Activated T-cell treated with anti-CD3 and anti-CD28 coated beads, Interleukin-2, amount 50 U/mL, for 48 hours (primary cell): ENCODE measurements at regions not wholly inside any gene's neighbourhood (a gene's known extent, or its start where the extent isn't known, plus 50 kb on each side); places are given as distances from the start of the nearest gene placed in this dataset.

Experiments used
- DNase-seq, 2 experiments: peaks; one replicate each; pipeline ENCODE4 v3.0.0-alpha.2; 2020

DNA sequence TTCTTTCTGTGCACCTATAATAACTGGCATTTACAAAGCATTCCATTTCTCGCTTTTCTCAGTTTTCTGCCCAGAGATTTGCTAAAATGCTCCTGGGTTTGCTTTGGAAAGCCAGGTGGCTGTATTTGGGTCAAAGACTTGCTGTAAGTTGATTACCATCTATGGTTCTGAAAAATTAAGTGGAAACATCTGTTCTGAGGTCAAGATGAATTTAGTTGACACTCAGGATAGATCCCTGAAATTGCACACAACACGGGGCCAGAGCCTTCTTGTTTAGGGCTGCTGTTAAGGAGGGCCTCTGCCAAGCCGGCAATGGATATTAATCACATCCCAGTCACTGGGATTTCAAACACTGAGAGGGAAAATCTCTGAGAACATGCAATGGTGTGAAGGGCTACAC is 111.6 kb upstream of the GLI3 start:
- no peak for DNase-seq

DNA sequence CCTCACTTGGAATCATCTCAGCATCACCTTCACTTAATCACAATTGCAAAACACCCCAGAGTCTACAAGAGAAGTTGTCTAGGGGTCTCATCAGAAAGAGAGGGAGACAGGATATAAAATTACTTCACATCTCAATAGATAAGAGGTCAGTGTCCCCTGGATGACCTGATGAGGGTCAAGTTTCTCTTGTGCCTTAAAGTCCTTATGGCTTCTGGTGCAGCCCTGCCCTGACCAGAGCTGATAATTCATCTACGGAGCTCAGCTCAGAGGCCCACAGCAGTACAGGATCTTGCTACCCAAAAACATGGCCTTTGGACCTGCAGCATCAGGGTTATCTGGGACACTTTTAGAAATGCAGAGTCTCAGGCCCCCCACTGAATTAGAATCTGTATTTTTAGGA is 111.1 kb upstream of the GLI3 start:
- DNase-seq = no peak

DNA sequence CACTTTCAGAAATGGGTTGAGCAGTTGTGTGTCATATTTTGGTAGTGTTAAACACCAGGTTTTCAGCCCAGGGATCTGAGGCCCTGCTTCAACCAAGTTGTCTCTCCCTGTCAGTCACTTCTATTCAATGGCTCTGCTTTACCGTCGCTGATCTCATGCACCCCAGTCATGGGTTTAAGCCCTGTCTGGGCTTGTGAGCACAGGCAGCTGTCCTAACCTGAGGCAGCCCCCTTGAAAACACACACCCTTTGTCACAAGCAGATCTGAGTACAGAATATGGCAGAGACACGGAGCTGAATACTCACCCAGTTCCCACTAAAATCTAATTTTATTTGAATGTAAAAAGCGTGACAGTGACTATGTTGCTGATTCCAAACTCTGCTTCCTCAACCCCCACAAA is 110.6 kb upstream of the GLI3 start:
- DNase-seq = no peak

DNA sequence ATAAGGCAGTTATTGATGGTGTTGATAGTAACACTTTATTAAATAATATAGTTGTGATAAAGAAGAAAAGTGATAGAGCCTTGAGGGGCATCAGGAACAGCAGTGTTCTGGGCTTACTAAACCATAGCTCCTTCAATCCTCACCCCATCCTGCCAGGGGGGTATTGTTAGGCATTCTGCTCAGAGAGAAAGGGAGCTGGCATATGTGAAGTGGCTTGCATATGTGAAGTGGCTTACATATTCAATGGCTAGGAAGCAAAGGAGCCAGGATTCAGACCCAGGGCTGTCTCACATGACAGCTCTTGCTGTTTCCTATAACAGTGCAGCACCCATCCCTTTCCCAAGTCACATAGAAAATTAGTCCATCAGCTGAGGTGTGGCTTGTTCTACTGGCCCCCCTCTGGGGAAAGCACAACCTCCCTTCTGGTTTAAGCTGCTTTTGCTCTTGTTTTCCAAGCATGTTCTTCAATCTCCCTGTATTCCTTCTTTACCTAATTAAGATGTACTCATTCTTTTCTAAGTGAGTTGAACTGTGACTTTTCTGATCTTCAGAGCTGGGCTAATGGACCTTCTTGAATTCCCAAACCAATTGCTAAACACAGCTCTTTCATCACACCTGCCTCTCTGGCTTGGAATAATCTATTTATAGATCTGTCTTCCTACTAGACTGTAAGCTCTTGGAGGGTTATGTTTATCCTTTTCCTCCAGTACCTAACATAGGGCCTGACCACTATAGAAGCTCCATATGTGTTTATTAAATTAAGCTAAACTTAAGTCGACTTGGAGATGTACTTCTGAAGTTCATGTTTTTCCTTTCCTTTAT is 108.7 kb upstream of the GLI3 start:
- no peak for DNase-seq

DNA sequence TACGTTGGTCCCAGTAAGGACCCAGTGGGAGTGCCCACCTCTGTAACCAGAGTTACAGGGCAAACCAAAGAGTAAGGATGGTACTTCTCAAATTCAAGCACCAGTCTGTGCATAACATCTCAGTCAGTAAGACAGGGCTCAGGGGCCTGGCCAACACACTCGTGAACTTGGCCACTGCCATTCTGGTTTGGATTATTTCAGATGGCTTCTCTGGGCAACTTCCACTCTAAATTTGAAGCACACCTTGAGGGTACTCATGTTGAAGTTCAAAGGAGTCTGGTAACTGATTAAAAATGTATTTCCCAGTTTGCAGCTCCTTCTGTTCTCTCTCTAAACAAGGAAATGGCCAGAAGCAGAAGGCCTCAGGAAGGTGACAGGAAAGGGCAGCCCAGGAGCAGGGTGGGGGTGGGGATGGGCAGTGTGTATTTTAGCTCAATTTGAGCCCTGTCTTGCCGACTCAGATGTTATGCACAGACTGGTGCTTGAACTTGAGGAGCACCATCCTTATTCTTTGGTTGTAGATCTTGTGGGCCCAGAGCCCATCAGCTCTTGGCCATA is 107.3 kb upstream of the GLI3 start:
- no peak for DNase-seq

DNA sequence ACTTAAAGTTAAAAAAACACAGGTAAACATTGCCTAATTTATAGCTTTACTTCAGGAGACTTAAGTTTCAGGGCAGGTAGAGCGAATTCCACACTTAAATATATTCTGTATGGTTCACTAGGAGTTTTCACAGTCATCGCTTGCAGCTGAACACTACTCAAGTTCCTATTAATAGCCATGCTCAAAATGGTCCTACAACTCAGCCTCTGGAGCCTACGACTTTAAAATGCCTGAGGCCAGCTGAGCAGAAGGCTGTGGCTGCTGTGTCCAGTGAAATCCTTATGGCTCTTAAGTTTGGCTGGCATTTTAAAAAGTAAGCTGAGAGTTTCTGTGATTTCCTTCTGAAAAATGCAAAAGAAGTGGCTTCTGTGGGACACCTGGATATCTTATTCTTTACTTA is 105.4 kb upstream of the GLI3 start:
- DNase-seq = no peak

DNA sequence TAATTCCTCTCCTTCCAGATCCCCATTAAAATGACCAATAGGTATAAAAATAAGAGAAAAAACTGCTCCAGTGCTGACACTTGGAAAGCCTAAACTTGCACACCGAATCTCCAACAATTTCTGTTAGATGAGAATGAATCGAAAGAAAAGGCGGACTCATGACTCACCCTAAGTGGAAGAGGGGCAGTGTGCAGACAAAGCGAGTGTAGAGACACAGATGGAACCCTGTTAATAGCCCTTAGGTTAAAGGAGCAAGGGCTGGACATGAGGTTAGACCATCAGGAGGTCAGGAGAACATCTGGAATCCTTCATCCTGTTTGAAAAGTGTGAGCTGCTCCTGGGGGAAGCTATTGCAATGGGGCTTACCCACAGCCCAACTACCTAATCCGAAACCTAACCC is 103.4 kb upstream of the GLI3 start:
- no peak for DNase-seq

DNA sequence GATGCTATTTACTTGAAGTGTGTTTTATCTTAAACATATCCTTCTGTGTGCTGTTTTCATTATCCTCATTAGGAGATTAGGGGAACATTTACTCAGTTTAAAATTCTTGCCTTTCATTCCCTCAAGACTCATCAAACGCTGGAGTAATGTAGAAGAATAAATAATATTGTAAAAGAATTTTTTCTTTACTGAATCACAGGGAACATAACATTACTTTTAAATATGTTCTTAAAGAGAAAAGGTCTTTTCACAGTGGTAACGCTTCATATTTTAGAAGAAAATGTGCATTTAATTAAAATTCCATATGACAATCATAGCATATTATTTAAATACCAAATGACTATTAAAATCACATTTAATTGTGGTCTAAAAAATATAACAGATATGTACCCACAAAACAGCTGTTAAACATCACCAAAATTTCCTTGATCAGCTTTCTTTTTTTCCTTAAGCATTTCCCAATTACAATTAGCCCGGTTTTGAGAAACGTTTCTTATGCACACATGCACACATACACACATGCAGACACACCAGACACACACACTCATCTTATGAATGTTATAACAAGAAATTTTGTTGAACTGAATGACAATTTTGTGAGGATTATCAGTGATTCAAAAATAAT is 102.0 kb upstream of the GLI3 start:
- no peak for DNase-seq

DNA sequence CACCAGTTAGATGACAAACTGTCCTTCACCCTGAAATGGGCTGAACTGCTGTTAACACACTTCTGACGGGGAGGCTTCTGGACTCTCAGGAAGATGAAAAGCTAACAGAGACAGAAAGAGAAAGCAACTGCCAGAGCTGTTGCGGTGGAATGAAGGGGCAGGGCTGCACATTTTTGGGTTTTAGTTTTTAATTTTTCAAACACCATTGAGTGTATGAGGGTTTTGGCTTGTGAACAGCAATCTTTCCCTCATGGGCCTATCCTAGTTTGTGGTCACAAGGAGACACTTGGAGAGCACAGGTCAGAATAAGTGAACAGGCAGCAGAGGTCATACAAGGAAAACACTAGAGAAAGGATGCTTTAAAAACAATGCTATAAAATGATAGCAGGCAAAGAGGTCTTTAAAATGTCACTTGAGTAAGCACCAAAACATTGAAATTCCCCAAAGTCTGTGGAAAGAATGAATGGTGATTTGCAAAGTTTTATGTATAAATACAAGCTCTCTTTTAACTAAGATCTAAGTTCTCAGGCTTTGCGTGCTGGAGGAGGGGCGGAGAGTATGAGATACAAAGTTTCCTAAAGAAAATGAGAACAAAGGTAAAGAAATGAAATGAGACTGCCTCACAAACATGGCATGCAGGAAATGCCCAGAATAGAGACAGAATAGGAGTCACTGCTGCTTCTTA is 101.4 kb upstream of the GLI3 start:
- DNase-seq = no peak

DNA sequence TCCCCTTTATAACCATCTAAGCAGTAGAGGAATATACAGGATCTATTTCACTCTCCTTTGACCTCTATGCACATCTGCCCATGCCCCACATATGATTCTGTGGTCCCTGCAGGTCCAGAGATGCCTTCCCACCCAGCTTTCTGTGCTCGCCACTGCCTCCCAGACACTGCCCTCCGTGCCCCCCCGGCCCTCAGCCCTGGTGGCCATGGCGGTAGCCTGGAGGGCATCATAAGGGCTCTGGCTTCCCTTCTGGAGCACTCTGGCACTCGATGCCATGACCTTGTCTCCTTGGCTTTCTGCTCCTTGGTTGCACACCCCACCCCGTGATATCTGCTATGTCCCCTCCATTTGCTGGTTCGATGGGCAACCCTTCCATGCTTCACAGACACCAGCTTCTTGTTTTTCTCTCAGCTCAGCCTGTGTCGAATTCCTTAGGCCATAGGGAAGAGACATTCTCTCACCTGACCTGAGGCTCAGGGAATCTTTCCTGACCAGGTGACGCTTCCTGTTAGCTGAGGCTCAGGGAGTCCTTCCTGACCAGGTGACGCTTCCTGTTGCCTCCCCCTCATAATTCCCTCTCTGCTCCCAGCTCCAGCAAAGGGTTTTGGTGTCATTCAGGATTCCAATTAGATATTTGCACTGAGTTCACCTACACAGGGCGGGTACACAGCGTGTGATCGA is 100.4 kb upstream of the GLI3 start:
- no peak for DNase-seq

DNA sequence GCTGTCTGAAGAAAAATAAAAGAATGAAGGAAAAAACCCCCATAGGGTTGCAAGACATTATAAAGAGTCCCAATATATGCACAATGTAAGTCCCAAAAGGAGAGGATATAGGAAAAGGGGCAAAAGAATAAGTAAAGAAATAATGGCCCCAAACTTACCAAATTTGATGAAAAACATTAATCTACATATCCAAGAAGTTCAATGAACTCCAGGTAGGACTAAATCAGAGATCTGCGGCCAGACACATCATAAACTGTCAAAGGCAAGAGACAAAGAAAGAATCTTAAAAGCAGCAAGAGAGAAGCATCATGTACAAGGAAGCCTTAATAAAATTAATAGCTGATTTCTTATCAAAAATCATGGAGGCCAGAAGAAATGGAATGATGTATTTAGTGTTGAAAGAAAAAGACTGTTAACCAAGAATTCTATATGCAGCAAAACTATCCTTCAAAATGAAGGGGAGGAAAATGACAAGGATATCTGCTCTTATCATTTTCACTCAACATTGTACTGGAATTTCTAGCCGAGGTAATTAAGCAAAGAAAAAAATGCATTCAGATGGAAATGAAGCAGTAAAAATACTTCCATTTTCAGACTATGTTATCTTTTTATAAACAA is 95.7 kb upstream of the GLI3 start:
- no peak for DNase-seq

DNA sequence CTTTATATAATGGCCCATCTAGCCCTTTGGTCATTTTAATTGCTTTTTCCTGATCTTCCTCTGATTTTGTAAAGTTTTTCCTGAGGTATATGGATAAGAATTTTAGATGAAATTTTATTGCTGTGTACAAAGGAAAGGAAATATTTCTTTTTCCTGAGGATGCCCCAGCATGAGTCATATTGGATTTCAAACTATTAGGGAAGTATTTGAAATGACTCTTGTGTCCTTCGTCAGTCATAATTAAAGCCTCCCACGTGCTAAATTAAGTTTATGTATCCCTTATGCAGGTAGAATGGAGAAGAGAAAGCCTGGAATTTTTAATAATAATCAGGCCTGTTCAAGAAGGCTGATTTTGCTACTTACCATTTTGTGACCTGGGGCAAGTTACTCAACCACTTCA is 82.6 kb upstream of the GLI3 start:
- no peak for DNase-seq

DNA sequence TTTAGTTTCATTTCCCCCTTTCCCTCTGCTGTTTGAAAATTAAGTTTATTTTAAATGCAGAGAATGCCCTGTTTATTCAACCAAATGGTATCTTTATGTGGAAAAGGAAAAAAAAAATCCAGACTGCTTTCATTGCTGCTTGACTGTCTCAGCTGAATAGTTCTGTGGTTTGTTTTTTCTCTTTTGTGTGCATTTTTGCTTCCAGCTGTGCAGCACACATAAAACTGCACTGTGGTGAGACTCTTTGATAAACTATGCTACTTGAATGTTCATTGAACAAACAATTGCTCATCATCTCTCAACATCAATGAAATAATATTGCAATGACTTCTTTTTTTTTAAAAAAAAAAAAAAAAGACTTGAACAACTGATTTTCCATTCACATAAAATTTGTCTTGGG is 78.6 kb upstream of the GLI3 start:
- no peak for DNase-seq

DNA sequence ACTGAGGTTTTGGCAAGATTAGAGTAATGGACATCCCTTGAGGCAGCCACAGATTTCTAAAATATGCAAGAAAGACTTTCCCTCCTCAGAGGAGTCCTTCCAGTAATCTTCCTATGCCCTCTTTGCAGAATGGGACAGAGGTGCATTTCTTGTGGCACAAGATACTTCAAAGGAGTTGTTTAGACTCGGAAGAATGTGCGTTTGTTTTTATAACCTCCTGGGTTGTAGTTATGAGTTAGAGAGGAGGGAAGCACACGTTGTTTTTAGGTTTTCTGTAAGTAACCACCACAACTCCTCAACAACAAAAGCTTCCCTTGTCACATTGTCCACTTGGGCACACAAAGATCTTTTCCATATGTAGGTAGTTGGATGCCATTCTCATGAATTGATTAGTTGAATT is 78.1 kb upstream of the GLI3 start:
- DNase-seq = no peak

DNA sequence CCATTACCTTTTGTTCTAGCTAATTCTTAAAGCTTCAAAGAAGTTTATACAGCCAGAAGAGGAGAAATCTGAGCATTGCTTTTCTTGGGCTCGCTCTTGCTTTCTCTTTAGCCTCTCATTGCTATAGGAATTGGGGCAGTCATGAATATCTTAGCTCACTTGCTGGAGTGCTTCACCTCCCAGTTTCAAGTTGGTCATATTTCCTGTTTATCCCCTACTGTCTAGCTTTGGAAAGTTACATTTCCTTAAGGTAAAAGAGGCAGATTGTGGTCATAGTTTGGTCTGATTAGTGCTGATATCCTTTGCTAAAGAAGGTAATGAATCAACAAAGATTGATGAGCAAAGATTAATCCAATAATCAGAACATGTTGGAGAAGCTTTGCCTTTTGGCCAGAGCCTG is 77.7 kb upstream of the GLI3 start:
- no peak for DNase-seq

DNA sequence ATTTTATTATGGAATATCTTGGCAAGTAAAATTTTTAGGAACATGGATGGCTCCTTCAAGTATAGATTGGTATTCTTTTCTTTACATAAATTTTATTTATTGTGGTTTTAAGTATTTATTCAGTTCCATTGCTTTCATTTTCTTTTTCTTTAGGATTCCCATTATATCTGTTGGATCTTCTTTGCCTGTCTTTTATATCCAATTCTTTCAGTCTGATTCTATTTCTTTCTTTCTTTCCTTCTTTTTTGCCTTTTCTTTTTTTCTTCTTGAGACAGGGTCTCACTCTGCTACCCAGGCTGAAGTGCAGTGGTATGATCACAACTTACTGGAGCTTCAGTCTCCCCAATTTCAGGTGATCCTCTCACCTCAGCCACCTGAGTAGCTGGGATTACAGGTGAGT is 74.2 kb upstream of the GLI3 start:
- DNase-seq = no peak

DNA sequence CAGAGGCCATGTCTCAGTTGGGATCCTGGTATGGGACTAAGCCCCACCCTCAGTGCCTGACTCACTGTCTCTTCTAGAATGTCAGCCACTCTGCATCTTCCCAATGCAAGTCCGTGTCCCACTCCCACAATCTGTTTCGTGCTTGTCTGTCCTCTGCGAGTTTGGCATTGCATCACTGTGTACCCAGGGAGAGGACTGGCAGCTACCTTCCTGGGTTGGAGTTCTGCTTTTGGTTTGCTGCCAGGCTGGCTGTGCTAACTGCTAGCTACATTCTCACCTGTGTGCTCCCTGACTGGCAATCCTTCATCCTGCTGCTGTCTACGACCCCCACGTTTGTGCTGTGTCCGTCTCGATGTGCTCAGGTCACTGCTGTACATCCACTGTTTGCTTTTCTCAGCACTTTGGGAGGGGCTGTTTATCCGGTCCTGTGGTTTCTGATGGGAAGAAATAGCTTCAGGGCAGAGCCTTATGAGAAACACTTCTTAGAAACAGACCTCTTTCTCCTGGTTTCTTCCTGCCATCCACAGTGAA is 56.0 kb upstream of the GLI3 start:
- DNase-seq = no peak

DNA sequence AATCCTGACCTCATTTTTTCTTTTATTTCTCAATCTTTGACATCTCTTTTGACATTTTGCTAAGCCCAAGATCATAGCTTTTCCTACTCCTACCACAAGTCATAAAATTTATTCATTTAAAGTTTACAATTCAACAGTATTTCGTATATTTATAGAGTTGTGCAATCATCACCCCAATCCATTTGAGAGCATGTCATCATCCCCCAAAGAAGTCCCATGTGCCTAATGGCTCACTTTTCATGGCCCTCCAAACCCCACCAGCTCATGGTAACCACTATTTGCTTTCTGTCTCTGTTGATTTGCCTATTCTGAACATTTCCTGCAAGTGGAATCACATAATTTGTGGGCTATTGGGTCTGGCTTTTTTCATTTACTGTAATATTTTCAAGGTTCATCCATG is 52.5 kb upstream of the GLI3 start:
- no peak for DNase-seq
